ENCODE measurements at regions not wholly inside any gene's neighbourhood (a gene's known extent, or its start where the extent isn't known, plus 50 kb on each side); places are given as distances from the start of the nearest gene placed in this dataset.

DNA sequence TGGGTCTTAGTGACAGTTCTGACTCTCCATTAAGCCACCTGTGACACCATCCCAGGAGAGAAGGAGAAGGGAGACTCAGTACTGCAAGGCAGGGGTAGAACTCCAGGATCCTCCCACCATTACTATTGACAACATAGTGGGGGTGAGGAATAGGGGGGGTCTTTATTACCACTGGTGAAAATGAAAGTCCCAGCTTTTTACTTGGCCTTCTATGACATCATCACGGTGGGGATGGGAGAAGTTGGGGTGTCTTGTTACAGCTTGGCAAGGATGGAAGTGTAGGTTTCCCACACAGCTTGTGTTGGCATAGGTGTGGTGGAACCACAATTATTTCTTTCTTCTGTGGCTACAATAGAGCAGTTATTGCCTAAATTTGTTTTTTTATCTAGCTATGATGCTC is 203.9 kb upstream of the DTNA start:
- TF ChIP-seq CTCF (conservative IDR thresholded peaks at IDR 0.05; ENCODE audit: low read depth in 2 of 2) = no peak
- no peak for TF ChIP-seq POLR2AphosphoS5 (IDR thresholded peaks at IDR 0.05; ENCODE audit: low read depth)

All from GM23338 (cell line).